H1 (cell line): ENCODE measurements at regions not wholly inside any gene's neighbourhood (a gene's known extent, or its start where the extent isn't known, plus 50 kb on each side); places are given as distances from the start of the nearest gene placed in this dataset.

ENCODE experiments used
- EGR1 ChIP-seq: IDR thresholded peaks from 2 replicates; pipeline ENCODE4 v1.6.1; 2011; ENCODE audit warnings: low read depth, low read length, borderline replicate concordance
- EZH2 ChIP-seq: fragments of 200-600 bp; sonication (generic); IDR thresholded peaks from 2 replicates; pipeline ENCODE4 v1.7.1; 2012; ENCODE audit warnings: low read depth, mild to moderate bottlenecking, moderate library complexity, low read length, inconsistent platforms; ENCODE audit not compliant: severe bottlenecking
- KDM4A ChIP-seq: IDR thresholded peaks from one replicate; pipeline ENCODE4 v1.7.1; 2012; ENCODE audit warnings: low read depth, mild to moderate bottlenecking, moderate library complexity, low read length, inconsistent platforms; ENCODE audit not compliant: severe bottlenecking
- POLR2A ChIP-seq, 2 experiments: IDR thresholded peaks; 1 replicate in 1 of 2; 2 replicates in 1 of 2; pipeline ENCODE4 v1.6.1; 2011; ENCODE audit warnings: low read depth in 2 of 2, low read length in 2 of 2, mild to moderate bottlenecking in 2 of 2; ENCODE audit errors: control extremely low read depth in 1 of 2
- POLR2AphosphoS5 ChIP-seq: IDR thresholded peaks from 2 replicates; pipeline ENCODE4 v1.6.1; 2011; ENCODE audit warnings: low read depth, low read length
- RFX5 ChIP-seq: IDR thresholded peaks from 2 replicates; pipeline ENCODE4 v1.6.1; 2011; ENCODE audit warnings: low read depth, low read length, improper control_type of control experiment, borderline replicate concordance
- TF ChIP-seq, protein P1 (sequence below), 3 experiments: IDR thresholded peaks; 1 replicate in 2 of 3; 2 replicates in 1 of 3; pipeline versions ENCODE4 v1.5.1 to v1.6.1; 2011; ENCODE audit warnings: low read length in 3 of 3, mild to moderate bottlenecking in 3 of 3, inconsistent platforms in 2 of 3, low read depth in 1 of 3, moderate library complexity in 1 of 3; ENCODE audit not compliant: insufficient read depth in 1 of 3; ENCODE audit errors: control extremely low read depth in 1 of 3

DNA sequence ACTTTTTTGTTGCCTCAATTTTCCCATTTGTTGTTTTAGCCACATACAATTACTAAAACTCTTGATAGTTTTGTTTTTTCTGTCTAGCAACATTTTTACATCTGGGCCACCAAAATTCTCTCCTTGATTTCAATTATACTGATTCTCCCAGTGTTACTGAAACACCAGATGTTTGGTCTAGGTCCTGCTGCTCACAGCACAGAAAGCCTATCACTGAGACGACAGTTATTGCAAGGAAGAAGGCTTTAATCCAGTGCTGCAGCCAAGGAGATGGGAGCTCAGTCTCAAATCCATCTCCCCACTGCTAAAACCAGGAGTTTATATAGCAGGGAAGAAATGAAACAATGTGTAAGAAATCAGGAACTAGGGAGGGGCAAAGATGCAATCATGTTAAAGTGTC, 837.7 kb upstream of the CNTN5 start:
- no peak for TF ChIP-seq RFX5
- TF ChIP-seq, protein P1, sequence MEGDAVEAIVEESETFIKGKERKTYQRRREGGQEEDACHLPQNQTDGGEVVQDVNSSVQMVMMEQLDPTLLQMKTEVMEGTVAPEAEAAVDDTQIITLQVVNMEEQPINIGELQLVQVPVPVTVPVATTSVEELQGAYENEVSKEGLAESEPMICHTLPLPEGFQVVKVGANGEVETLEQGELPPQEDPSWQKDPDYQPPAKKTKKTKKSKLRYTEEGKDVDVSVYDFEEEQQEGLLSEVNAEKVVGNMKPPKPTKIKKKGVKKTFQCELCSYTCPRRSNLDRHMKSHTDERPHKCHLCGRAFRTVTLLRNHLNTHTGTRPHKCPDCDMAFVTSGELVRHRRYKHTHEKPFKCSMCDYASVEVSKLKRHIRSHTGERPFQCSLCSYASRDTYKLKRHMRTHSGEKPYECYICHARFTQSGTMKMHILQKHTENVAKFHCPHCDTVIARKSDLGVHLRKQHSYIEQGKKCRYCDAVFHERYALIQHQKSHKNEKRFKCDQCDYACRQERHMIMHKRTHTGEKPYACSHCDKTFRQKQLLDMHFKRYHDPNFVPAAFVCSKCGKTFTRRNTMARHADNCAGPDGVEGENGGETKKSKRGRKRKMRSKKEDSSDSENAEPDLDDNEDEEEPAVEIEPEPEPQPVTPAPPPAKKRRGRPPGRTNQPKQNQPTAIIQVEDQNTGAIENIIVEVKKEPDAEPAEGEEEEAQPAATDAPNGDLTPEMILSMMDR (IDR thresholded peaks at IDR 0.05; ENCODE audit: control extremely low read depth in 1 of 3, insufficient read depth in 1 of 3, low read depth in 1 of 3, low read length in 3 of 3), result no peak
- TF ChIP-seq POLR2AphosphoS5, result no peak
- no peak for TF ChIP-seq EGR1
- no peak for TF ChIP-seq EZH2
- no peak for TF ChIP-seq POLR2A (IDR thresholded peaks at IDR 0.05; ENCODE audit: control extremely low read depth in 1 of 2, low read depth in 2 of 2, low read length in 2 of 2)
- no peak for TF ChIP-seq KDM4A
